Suprapubic skin (tissue), 3 donors: ENCODE measurements at regions not wholly inside any gene's neighbourhood (a gene's known extent, or its start where the extent isn't known, plus 50 kb on each side); places are given as distances from the start of the nearest gene placed in this dataset.

Experiments
- EP300 ChIP-seq: sonication (generic); formaldehyde crosslinking; IDR thresholded peaks from one replicate; pipeline ENCODE4 v1.6.1; 2017; ENCODE audit warnings: antibody characterized with exemption
- TF ChIP-seq, protein P1 (sequence below), 2 donors: fragments of 200-600 bp in 1 of 2; fragments of 450-650 bp in 1 of 2; sonication (generic) in 1 of 2; IDR thresholded peaks; one replicate each; pipeline ENCODE4 v1.5.1; 2016 to 2019; ENCODE audit warnings: antibody characterized with exemption in 2 of 2, mild to moderate bottlenecking in 1 of 2, moderate library complexity in 1 of 2

DNA sequence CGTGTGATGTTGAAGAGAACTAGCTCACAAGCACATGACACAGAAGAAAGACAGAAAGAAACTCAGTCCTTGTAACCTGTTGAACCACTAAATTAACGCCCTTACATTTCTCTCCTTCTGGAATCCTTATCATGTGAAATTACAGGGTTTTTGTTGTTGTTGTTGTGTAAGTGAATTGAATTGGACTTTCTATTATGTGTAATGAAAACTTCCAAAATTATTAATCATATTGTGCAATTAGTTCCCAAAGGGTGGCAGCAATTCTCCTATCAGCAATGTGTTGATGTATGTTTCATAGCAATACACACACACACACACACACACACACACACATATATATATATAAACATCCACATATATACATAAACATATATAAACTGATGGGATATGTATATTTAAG is 402.2 kb upstream of the TCF4 start:
- no peak for TF ChIP-seq EP300
- TF ChIP-seq, protein P1, sequence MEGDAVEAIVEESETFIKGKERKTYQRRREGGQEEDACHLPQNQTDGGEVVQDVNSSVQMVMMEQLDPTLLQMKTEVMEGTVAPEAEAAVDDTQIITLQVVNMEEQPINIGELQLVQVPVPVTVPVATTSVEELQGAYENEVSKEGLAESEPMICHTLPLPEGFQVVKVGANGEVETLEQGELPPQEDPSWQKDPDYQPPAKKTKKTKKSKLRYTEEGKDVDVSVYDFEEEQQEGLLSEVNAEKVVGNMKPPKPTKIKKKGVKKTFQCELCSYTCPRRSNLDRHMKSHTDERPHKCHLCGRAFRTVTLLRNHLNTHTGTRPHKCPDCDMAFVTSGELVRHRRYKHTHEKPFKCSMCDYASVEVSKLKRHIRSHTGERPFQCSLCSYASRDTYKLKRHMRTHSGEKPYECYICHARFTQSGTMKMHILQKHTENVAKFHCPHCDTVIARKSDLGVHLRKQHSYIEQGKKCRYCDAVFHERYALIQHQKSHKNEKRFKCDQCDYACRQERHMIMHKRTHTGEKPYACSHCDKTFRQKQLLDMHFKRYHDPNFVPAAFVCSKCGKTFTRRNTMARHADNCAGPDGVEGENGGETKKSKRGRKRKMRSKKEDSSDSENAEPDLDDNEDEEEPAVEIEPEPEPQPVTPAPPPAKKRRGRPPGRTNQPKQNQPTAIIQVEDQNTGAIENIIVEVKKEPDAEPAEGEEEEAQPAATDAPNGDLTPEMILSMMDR (IDR thresholded peaks at IDR 0.05), result no peak
